H1 (cell line): ENCODE measurements at regions not wholly inside any gene's neighbourhood (a gene's known extent, or its start where the extent isn't known, plus 50 kb on each side); places are given as distances from the start of the nearest gene placed in this dataset.

Experiments used
- CTCF ChIA-PET: fragments of 300-600 bp; sonication (Branson Sonifier 250); formaldehyde crosslinking; loops from one replicate; lab custom pipeline; 2021; ENCODE audit not compliant: partially characterized antibody; lab: Charles Lee
- POLR2A ChIA-PET: fragments of 300-600 bp; sonication (Branson Sonifier 250); formaldehyde crosslinking; loops from one replicate; lab custom pipeline; 2021; ENCODE audit warnings: inconsistent platforms; ENCODE audit not compliant: partially characterized antibody; lab: Charles Lee
- DNase-seq, 2 experiments: peaks; one replicate each; pipeline versions ENCODE4 v3.0.0 to v3.0.0-alpha.2; 2010 to 2022; ENCODE audit warnings: low spot score in 2 of 2, low read depth in 1 of 2, mixed read lengths in 1 of 2
- FAIRE-seq: peaks from 2 replicates; lab custom pipeline; 2011; peaks lifted over from hg19 to GRCh38; lab: Jason Lieb, UNC
- H2AFZ ChIP-seq: 2 replicates; pipeline ENCODE4 v1.8.1; 2012; ENCODE audit warnings: low read length, inconsistent platforms
- H2AK5ac ChIP-seq: 2 replicates; pipeline ENCODE4 v1.6.1; 2013; ENCODE audit warnings: low read depth, low read length
- H2BK120ac ChIP-seq: replicated peaks from 2 replicates; pipeline ENCODE3; 2013; ENCODE audit warnings: low read depth, low read length, inconsistent platforms
- H2BK12ac ChIP-seq: 2 replicates; pipeline ENCODE4 v1.6.1; 2013; ENCODE audit warnings: low read depth, low read length
- H2BK15ac ChIP-seq: 2 replicates; pipeline ENCODE4 v1.6.1; 2013; ENCODE audit warnings: low read length
- H2BK20ac ChIP-seq: 2 replicates; pipeline ENCODE4 v1.6.1; 2013; ENCODE audit warnings: low read length
- H2BK5ac ChIP-seq: 2 replicates; pipeline ENCODE4 v1.6.1; 2013; ENCODE audit warnings: low read depth, low read length
- H3K14ac ChIP-seq: 2 replicates; pipeline ENCODE4 v1.6.1; 2013; ENCODE audit warnings: inconsistent platforms; ENCODE audit not compliant: insufficient read length
- H3K18ac ChIP-seq: 2 replicates; pipeline ENCODE4 v1.6.1; 2013; ENCODE audit warnings: low read length; ENCODE audit errors: extremely low read depth
- H3K23ac ChIP-seq: 2 replicates; pipeline ENCODE4 v1.6.1; 2013; ENCODE audit warnings: inconsistent platforms; ENCODE audit not compliant: insufficient read length
- H3K23me2 ChIP-seq: 2 replicates; pipeline ENCODE4 v1.6.1; 2013; ENCODE audit warnings: low read depth, low read length
- H3K27ac ChIP-seq: 2 replicates; pipeline ENCODE4 v1.6.1; 2011; ENCODE audit warnings: low read depth, low read length, inconsistent platforms
- H3K27me3 ChIP-seq, 4 experiments: replicated peaks in 1 of 4; 1 replicate in 1 of 4; 2 replicates in 3 of 4; pipeline versions ENCODE4 v1.6.1 to v1.8.1; 2011 to 2013; ENCODE audit warnings: low read length in 3 of 4, mild to moderate bottlenecking in 3 of 4, inconsistent platforms in 2 of 4, mixed read lengths in 2 of 4, moderate library complexity in 1 of 4; ENCODE audit not compliant: control insufficient read depth in 3 of 4, insufficient read depth in 3 of 4; ENCODE audit errors: extremely low read depth in 1 of 4
- H3K36me3 ChIP-seq, 4 experiments: 2 replicates each; pipeline versions ENCODE4 v1.6.1 to v1.8.1; 2011 to 2013; ENCODE audit warnings: mild to moderate bottlenecking in 4 of 4, low read length in 3 of 4, moderate library complexity in 2 of 4, control low read depth in 1 of 4, inconsistent platforms in 1 of 4; ENCODE audit not compliant: insufficient read depth in 4 of 4, control insufficient read depth in 2 of 4
- H3K4ac ChIP-seq: replicated peaks from 2 replicates; pipeline ENCODE3; 2013; ENCODE audit warnings: low read length, low read depth, mixed read lengths, inconsistent platforms; ENCODE audit not compliant: insufficient read length
- H3K4me1 ChIP-seq, 4 experiments: replicated peaks in 1 of 4; 1 replicate in 1 of 4; 2 replicates in 3 of 4; pipeline versions ENCODE4 v1.6.1 to v1.8.1; 2011 to 2013; ENCODE audit warnings: low read length in 3 of 4, inconsistent platforms in 2 of 4, mixed read lengths in 1 of 4; ENCODE audit not compliant: insufficient read depth in 4 of 4, control insufficient read depth in 3 of 4
- H3K4me2 ChIP-seq, 2 experiments: 2 replicates each; pipeline versions ENCODE4 v1.6.1 to v1.8.1; 2011 to 2013; ENCODE audit warnings: low read depth in 2 of 2, low read length in 2 of 2, control low read depth in 1 of 2, inconsistent platforms in 1 of 2, mild to moderate bottlenecking in 1 of 2; ENCODE audit not compliant: insufficient read depth in 1 of 2
- H3K4me3 ChIP-seq, 4 experiments: fragments of 200-600, 300-600 bp in 1 of 4; sonication (generic), shearing (Covaris generic), sonication (Bioruptor Twin) in 1 of 4; 2 replicates each; pipeline versions ENCODE4 v1.5.1 to v1.8.1; 2011 to 2016; ENCODE audit warnings: low read length in 4 of 4, low read depth in 3 of 4, control low read depth in 2 of 4, inconsistent platforms in 2 of 4, mild to moderate bottlenecking in 2 of 4, mixed read lengths in 1 of 4, moderate library complexity in 1 of 4; ENCODE audit not compliant: insufficient read depth in 2 of 4; ENCODE audit errors: extremely low read depth in 1 of 4
- H3K56ac ChIP-seq: replicated peaks from 2 replicates; pipeline ENCODE3; 2013; ENCODE audit warnings: low read depth, mild to moderate bottlenecking, mixed read lengths, low read length, inconsistent platforms; ENCODE audit not compliant: insufficient read length
- H3K79me1 ChIP-seq: 2 replicates; pipeline ENCODE4 v1.6.1; 2013; ENCODE audit warnings: low read depth, low read length, control low read depth
- H3K79me2 ChIP-seq, 2 experiments: 2 replicates each; pipeline versions ENCODE4 v1.6.1 to v1.8.1; 2012 to 2013; ENCODE audit warnings: low read length in 2 of 2, mild to moderate bottlenecking in 2 of 2, inconsistent platforms in 1 of 2; ENCODE audit not compliant: insufficient read depth in 2 of 2, control insufficient read depth in 1 of 2
- H3K9ac ChIP-seq, 4 experiments: replicated peaks in 1 of 4; 1 replicate in 1 of 4; 2 replicates in 3 of 4; pipeline versions ENCODE4 v1.6.1 to v1.8.1; 2011 to 2013; ENCODE audit warnings: low read depth in 3 of 4, low read length in 3 of 4, control low read depth in 2 of 4, mild to moderate bottlenecking in 2 of 4, moderate library complexity in 2 of 4, inconsistent platforms in 1 of 4; ENCODE audit errors: extremely low read depth in 1 of 4
- H3K9me3 ChIP-seq, 2 experiments: 2 replicates each; pipeline versions ENCODE4 v1.6.1 to v1.8.1; 2012 to 2013; ENCODE audit warnings: mild to moderate bottlenecking in 2 of 2, moderate library complexity in 2 of 2, control low read depth in 1 of 2, inconsistent platforms in 1 of 2, low read depth in 1 of 2, low read length in 1 of 2, mixed read lengths in 1 of 2; ENCODE audit not compliant: insufficient read depth in 2 of 2
- H4K20me1 ChIP-seq, 2 experiments: replicated peaks in 1 of 2; 2 replicates each; pipeline versions ENCODE3 to v1.8.1; 2011 to 2013; ENCODE audit warnings: inconsistent platforms in 2 of 2, low read length in 2 of 2, mild to moderate bottlenecking in 1 of 2; ENCODE audit not compliant: insufficient read depth in 2 of 2, control insufficient read depth in 1 of 2
- H4K5ac ChIP-seq: 2 replicates; pipeline ENCODE4 v1.6.1; 2013; ENCODE audit warnings: low read length, low read depth, mixed read lengths, inconsistent platforms; ENCODE audit not compliant: insufficient read length
- H4K8ac ChIP-seq: 2 replicates; pipeline ENCODE4 v1.8.0; 2013; ENCODE audit warnings: mild to moderate bottlenecking, moderate library complexity, low read length, inconsistent platforms; ENCODE audit not compliant: insufficient read depth; ENCODE audit errors: extremely low read depth
- H4K91ac ChIP-seq: replicated peaks from 2 replicates; pipeline ENCODE3; 2013; ENCODE audit warnings: low read length, mixed read lengths, inconsistent platforms; ENCODE audit not compliant: insufficient read length
- CREB1 ChIP-seq: IDR thresholded peaks from 2 replicates; pipeline ENCODE4 v1.6.1; 2012; ENCODE audit warnings: inconsistent platforms
- CTBP2 ChIP-seq: IDR thresholded peaks from 2 replicates; pipeline ENCODE4 v1.7.0; 2011; ENCODE audit warnings: borderline replicate concordance, mild to moderate bottlenecking, moderate library complexity, mixed read lengths, low read length; ENCODE audit not compliant: insufficient read depth, insufficient read length
- EZH2 ChIP-seq: fragments of 200-600 bp; sonication (generic); IDR thresholded peaks from 2 replicates; pipeline ENCODE4 v1.7.1; 2012; ENCODE audit warnings: low read depth, mild to moderate bottlenecking, moderate library complexity, low read length, inconsistent platforms; ENCODE audit not compliant: severe bottlenecking
- RFX5 ChIP-seq: IDR thresholded peaks from 2 replicates; pipeline ENCODE4 v1.6.1; 2011; ENCODE audit warnings: low read depth, low read length, improper control_type of control experiment, borderline replicate concordance
- SAP30 ChIP-seq: fragments of 300-600 bp; sonication (generic); IDR thresholded peaks from 2 replicates; pipeline ENCODE4 v1.7.1; 2012; ENCODE audit warnings: low read length, moderate library complexity, mild to moderate bottlenecking, inconsistent platforms; ENCODE audit not compliant: insufficient read depth, insufficient replicate concordance
- SP1 ChIP-seq: IDR thresholded peaks from 2 replicates; pipeline ENCODE4 v1.6.1; 2011; ENCODE audit warnings: low read depth, low read length
- WGBS, 2 experiments: shearing (Covaris generic) in 1 of 2; methylation state at CpG; one replicate each; pipeline versions ENCODE4 v1.1.6 to v1.1.7; 2013 to 2015; ENCODE audit warnings: low lambda C conversion rate in 2 of 2, mixed read lengths in 2 of 2, inconsistent platforms in 1 of 2, low coverage in 1 of 2, missing lambda C conversion rate in 1 of 2; ENCODE audit not compliant: insufficient replicate concordance in 2 of 2, insufficient coverage in 1 of 2, insufficient read length in 1 of 2; ENCODE audit errors: extremely low coverage in 1 of 2, missing lambda C conversion rate in 1 of 2; 5-methylcytosine and 5-hydroxymethylcytosine counted together

DNA sequence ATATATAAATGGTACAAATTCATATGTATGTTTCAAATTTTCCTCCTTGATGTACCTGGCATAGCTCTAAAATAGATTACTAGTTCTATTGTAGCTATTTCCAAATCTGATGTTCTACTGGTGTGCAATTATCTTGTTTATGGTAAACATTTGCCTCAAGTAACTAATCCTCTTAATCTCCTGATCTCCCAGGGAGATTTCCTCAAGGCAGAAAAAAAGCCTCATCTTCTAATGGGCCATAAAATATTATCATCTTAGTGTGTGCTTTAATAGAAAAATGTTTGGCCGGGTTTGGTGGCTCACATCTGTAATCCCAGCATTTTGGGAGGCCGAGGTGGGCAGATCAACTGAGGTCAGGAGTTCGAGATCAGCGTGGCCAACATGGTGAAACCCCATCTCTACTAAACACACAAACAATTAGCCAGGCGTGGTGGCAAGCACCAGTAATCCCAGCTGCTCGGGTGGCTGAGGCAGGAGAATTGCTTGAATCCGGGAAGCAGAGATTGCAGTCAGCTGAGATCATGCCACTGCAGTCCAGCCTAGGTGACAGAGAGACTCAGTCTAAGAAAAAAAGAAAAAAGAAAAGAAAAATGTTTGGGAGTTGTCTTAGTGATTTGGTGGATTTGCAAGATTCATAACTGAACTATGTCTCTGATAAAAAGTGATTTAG is 498.9 kb upstream of the SLITRK5 start:
- FAIRE-seq: no peak
- POLR2A ChIA-PET: no interaction called here

More for the DNA sequence above, 498.9 kb upstream of the SLITRK5 start:
- CTCF ChIA-PET: no interaction called here
- no peak for DNase-seq
- Histone ChIP-seq H3K4ac (no peak overlapping the region), H2AFZ (no peak overlapping the region), H3K4me3 (no peak overlapping the region), H3K27ac (no peak overlapping the region), H2BK20ac (no peak overlapping the region), H4K8ac (no peak overlapping the region), H3K56ac (no peak overlapping the region), H2BK15ac (no peak overlapping the region), H4K20me1 (no peaks in the 10 kb centered on the region), H3K4me2 (no peak overlapping the region), H3K36me3 (no peaks in the 10 kb centered on the region), H2BK5ac (no peak overlapping the region), H2BK12ac (no peak overlapping the region), H3K9ac (no peak overlapping the region), H3K23ac (no peak overlapping the region), H3K27me3 (no peaks in the 10 kb centered on the region), H3K79me1 (no peaks in the 10 kb centered on the region), H3K79me2 (no peaks in the 10 kb centered on the region), H2BK120ac (no peak overlapping the region), H3K4me1 (no peaks in the 10 kb centered on the region), H4K91ac (no peak overlapping the region), H3K23me2 (no peaks in the 10 kb centered on the region), H2AK5ac (no peak overlapping the region), H3K18ac (no peak overlapping the region; the same call in 1 of the 2 replicates), H4K5ac (no peak overlapping the region), H3K14ac (no peak overlapping the region), H3K9me3 (no peaks in the 10 kb centered on the region)
- TF ChIP-seq CREB1 (no peak), SAP30 (no peak), RFX5 (no peak), SP1 (no peak), CTBP2 (no peak), EZH2 (no peak)
- WGBS, 2 experiments: 95% methylated on average over 7 of the region's 7 CpGs; no CpG with 5 or more reads in 1 of the 2 experiments
